ENCODE measurements at regions not wholly inside any gene's neighbourhood (a gene's known extent, or its start where the extent isn't known, plus 50 kb on each side); places are given as distances from the start of the nearest gene placed in this dataset.

DNA sequence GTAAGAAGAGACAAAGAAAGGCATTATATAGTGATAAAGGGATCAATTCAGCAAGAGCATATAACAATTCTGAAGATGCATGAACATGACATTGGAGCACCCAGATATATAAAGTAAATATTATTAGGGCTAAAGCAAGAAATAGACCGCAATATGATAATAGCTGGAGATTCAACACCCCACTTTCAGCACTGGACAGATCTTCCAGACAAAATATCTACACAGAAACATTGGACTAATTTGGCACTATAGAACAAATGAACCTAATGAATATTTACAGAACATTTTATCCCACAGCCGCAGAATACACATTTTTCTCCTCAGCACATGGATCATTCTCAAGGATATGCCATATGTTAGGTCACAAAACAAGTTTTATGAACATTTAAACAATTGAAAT is 633.1 kb downstream of the JRKL start:
- no peak overlapping the region for H3K4me3 ChIP-seq (ENCODE audit: low read depth in 1 of 3, low read length in 3 of 3)
- H3K4me1 ChIP-seq (ENCODE audit: control insufficient read depth in 4 of 4, insufficient read depth in 4 of 4, low read length in 3 of 4), result no peaks in the 10 kb centered on the region
- H3K9me3 ChIP-seq (ENCODE audit: control insufficient read depth in 4 of 4, low read length in 3 of 4), result no peaks in the 10 kb centered on the region
- H3K36me3 ChIP-seq (ENCODE audit: control insufficient read depth in 4 of 4, insufficient read depth in 3 of 4, low read depth in 1 of 4, low read length in 3 of 4), result no peaks in the 10 kb centered on the region
- H3K27ac ChIP-seq (ENCODE audit: low read depth in 1 of 2, low read length in 2 of 2), result no peak overlapping the region
- no peaks in the 10 kb centered on the region for H3K27me3 ChIP-seq (ENCODE audit: control insufficient read depth in 4 of 4, insufficient read depth in 4 of 4, low read length in 3 of 4)
- WGBS, result 67% methylated on average over 2 of the region's 2 CpGs
- DNase-seq (ENCODE audit: low spot score), result no peak
- no peak overlapping the region for H3K9ac ChIP-seq (ENCODE audit: low read depth in 1 of 2, low read length in 2 of 2)
- TF ChIP-seq FOXA2 (IDR thresholded peaks at IDR 0.05) (no peak), TAF1 (conservative IDR thresholded peaks at IDR 0.05) (no peak), EGR1 (IDR thresholded peaks at IDR 0.05; ENCODE audit: low read depth in 2 of 2) (no peak)

DNA sequence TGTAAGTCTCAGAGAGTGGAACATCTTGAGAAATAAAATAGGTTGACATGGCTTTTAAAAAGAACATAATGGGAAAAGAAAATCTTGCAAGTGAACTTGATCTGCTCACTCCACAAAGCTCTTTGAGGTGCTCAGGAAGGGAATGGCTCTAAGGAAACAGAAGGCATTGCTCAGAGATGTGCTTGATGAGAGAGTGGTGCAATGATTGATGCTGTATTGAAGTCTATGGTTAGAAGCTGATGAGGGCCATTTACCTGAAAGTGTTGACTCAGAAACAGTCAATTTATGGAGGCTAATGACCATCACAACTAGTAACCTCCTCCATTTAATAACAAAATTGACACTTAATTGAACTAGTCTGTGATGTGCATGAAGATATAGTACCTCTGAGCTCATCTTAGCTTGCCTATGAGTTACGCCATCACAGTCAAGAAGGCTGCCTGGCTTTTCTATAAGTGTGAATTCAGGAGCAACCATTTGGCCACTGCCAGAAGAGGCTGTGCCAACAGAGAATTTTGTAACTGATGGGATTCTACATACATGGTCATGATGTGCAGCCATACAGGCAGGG is 639.1 kb downstream of the JRKL start:
- Histone ChIP-seq H3K4me1 (ENCODE audit: control insufficient read depth in 4 of 4, insufficient read depth in 4 of 4, low read length in 3 of 4) (no peaks in the 10 kb centered on the region), H3K27me3 (ENCODE audit: control insufficient read depth in 4 of 4, insufficient read depth in 4 of 4, low read length in 3 of 4) (no peaks in the 10 kb centered on the region), H3K27ac (ENCODE audit: low read depth in 1 of 2, low read length in 2 of 2) (no peak overlapping the region), H3K4me3 (ENCODE audit: low read depth in 1 of 3, low read length in 3 of 3) (no peak overlapping the region), H3K9me3 (ENCODE audit: control insufficient read depth in 4 of 4, low read length in 3 of 4) (no peaks in the 10 kb centered on the region), H3K9ac (ENCODE audit: low read depth in 1 of 2, low read length in 2 of 2) (no peak overlapping the region), H3K36me3 (ENCODE audit: control insufficient read depth in 4 of 4, insufficient read depth in 3 of 4, low read depth in 1 of 4, low read length in 3 of 4) (no peaks in the 10 kb centered on the region)
- DNase-seq (ENCODE audit: low spot score), result no peak
- TF ChIP-seq FOXA1 (IDR thresholded peaks at IDR 0.05) (no peak), EGR1 (IDR thresholded peaks at IDR 0.05; ENCODE audit: low read depth in 2 of 2) (no peak), FOXA2 (IDR thresholded peaks at IDR 0.05) (no peak), SP1 (IDR thresholded peaks at IDR 0.05) (no peak), YY1 (IDR thresholded peaks at IDR 0.05) (no peak), NR2F2 (IDR thresholded peaks at IDR 0.05) (no peak), TAF1 (conservative IDR thresholded peaks at IDR 0.05) (no peak)
- TF ChIP-seq, protein P1, sequence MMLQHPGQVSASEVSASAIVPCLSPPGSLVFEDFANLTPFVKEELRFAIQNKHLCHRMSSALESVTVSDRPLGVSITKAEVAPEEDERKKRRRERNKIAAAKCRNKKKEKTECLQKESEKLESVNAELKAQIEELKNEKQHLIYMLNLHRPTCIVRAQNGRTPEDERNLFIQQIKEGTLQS (IDR thresholded peaks at IDR 0.05), result no peak
- TF ChIP-seq, protein P2, sequence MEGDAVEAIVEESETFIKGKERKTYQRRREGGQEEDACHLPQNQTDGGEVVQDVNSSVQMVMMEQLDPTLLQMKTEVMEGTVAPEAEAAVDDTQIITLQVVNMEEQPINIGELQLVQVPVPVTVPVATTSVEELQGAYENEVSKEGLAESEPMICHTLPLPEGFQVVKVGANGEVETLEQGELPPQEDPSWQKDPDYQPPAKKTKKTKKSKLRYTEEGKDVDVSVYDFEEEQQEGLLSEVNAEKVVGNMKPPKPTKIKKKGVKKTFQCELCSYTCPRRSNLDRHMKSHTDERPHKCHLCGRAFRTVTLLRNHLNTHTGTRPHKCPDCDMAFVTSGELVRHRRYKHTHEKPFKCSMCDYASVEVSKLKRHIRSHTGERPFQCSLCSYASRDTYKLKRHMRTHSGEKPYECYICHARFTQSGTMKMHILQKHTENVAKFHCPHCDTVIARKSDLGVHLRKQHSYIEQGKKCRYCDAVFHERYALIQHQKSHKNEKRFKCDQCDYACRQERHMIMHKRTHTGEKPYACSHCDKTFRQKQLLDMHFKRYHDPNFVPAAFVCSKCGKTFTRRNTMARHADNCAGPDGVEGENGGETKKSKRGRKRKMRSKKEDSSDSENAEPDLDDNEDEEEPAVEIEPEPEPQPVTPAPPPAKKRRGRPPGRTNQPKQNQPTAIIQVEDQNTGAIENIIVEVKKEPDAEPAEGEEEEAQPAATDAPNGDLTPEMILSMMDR (IDR thresholded peaks at IDR 0.05; ENCODE audit: low read depth, low read length, missing input control), result no peak
- TF ChIP-seq, protein P3, sequence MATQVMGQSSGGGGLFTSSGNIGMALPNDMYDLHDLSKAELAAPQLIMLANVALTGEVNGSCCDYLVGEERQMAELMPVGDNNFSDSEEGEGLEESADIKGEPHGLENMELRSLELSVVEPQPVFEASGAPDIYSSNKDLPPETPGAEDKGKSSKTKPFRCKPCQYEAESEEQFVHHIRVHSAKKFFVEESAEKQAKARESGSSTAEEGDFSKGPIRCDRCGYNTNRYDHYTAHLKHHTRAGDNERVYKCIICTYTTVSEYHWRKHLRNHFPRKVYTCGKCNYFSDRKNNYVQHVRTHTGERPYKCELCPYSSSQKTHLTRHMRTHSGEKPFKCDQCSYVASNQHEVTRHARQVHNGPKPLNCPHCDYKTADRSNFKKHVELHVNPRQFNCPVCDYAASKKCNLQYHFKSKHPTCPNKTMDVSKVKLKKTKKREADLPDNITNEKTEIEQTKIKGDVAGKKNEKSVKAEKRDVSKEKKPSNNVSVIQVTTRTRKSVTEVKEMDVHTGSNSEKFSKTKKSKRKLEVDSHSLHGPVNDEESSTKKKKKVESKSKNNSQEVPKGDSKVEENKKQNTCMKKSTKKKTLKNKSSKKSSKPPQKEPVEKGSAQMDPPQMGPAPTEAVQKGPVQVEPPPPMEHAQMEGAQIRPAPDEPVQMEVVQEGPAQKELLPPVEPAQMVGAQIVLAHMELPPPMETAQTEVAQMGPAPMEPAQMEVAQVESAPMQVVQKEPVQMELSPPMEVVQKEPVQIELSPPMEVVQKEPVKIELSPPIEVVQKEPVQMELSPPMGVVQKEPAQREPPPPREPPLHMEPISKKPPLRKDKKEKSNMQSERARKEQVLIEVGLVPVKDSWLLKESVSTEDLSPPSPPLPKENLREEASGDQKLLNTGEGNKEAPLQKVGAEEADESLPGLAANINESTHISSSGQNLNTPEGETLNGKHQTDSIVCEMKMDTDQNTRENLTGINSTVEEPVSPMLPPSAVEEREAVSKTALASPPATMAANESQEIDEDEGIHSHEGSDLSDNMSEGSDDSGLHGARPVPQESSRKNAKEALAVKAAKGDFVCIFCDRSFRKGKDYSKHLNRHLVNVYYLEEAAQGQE (IDR thresholded peaks at IDR 0.05), result no peak
- WGBS, result 87% methylated on average over 1 of the region's 1 CpG

DNA sequence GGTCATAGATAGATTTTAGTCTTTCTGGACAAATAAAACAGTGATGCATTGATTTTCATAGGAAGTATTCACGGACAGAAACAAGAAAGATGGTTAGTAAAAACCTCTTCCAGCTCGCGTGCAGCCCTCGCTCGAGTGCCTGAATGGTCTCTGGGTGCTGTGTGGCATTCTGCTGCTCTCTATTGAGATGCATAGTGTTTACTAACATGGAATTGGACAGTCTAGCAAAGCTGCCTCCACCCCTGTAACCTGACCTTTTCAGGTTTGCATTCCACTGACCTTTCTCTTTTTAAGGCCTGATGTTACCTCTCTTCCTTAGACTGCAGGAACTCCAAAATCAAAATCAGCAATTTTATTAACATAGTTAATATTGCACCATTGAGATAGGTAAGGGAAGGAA is 643.4 kb downstream of the JRKL start:
- WGBS, result 43% methylated on average over 5 of the region's 5 CpGs
- TF ChIP-seq RAD21 (IDR thresholded peaks at IDR 0.05) (no peak), JUND (IDR thresholded peaks at IDR 0.05) (no peak)
- TF ChIP-seq, protein P4, sequence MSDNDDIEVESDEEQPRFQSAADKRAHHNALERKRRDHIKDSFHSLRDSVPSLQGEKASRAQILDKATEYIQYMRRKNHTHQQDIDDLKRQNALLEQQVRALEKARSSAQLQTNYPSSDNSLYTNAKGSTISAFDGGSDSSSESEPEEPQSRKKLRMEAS (IDR thresholded peaks at IDR 0.05), result no peak
- TF ChIP-seq, protein P5, sequence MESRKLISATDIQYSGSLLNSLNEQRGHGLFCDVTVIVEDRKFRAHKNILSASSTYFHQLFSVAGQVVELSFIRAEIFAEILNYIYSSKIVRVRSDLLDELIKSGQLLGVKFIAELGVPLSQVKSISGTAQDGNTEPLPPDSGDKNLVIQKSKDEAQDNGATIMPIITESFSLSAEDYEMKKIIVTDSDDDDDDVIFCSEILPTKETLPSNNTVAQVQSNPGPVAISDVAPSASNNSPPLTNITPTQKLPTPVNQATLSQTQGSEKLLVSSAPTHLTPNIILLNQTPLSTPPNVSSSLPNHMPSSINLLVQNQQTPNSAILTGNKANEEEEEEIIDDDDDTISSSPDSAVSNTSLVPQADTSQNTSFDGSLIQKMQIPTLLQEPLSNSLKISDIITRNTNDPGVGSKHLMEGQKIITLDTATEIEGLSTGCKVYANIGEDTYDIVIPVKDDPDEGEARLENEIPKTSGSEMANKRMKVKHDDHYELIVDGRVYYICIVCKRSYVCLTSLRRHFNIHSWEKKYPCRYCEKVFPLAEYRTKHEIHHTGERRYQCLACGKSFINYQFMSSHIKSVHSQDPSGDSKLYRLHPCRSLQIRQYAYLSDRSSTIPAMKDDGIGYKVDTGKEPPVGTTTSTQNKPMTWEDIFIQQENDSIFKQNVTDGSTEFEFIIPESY (IDR thresholded peaks at IDR 0.05), result no peak
- no peaks in the 10 kb centered on the region for H3K36me3 ChIP-seq (ENCODE audit: control insufficient read depth in 4 of 4, insufficient read depth in 3 of 4, low read depth in 1 of 4, low read length in 3 of 4)

More for the DNA sequence above, 643.4 kb downstream of the JRKL start:
- no peak for DNase-seq (ENCODE audit: low spot score)
- Histone ChIP-seq H3K9ac (ENCODE audit: low read depth in 1 of 2, low read length in 2 of 2) (no peak overlapping the region), H3K27me3 (ENCODE audit: control insufficient read depth in 4 of 4, insufficient read depth in 4 of 4, low read length in 3 of 4) (no peaks in the 10 kb centered on the region), H3K27ac (ENCODE audit: low read depth in 1 of 2, low read length in 2 of 2) (no peak overlapping the region), H3K9me3 (ENCODE audit: control insufficient read depth in 4 of 4, low read length in 3 of 4) (no peaks in the 10 kb centered on the region), H3K4me1 (ENCODE audit: control insufficient read depth in 4 of 4, insufficient read depth in 4 of 4, low read length in 3 of 4) (no peaks in the 10 kb centered on the region), H3K4me3 (ENCODE audit: low read depth in 1 of 3, low read length in 3 of 3) (no peak overlapping the region)
